HG03159 (cell line): ENCODE measurements at regions not wholly inside any gene's neighbourhood (a gene's known extent, or its start where the extent isn't known, plus 50 kb on each side); places are given as distances from the start of the nearest gene placed in this dataset.
A peak's percentile ranks its signal among the peaks of the same experiment; 100 is the strongest.
"Not testable (repeated sequence)": the region's sequence is repeated elsewhere in the genome, so short reads cannot be mapped to it uniquely, and the experiment has no call there.

Experiments used
- ATAC-seq: cut with Tn5 transposase; IDR thresholded peaks from one replicate; pipeline ENCODE4 v1.9.1; 2021; ENCODE audit warnings: mild to moderate bottlenecking, moderate library complexity; ENCODE audit not compliant: unreplicated experiment

DNA sequence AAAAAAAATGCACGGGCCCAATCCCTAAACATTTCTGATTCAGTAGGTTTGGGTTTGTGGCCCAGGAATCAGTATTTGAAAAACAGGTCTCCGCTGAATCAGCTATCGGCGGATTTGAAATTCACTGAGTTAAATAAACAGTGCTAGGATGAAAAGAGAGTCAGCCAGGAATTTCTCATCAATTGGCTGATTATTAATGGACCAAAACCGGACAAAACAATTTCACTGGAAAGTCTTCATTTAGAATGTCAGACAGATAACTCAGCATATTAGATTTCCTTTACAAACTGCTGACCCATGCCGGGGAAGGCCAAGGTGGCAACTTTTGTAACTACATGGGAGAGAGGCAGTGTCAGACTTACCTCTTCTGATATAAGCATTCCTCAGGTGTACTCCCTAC lies 99.4 kb upstream of the LSM6 start:
- ATAC-seq = no peak

DNA sequence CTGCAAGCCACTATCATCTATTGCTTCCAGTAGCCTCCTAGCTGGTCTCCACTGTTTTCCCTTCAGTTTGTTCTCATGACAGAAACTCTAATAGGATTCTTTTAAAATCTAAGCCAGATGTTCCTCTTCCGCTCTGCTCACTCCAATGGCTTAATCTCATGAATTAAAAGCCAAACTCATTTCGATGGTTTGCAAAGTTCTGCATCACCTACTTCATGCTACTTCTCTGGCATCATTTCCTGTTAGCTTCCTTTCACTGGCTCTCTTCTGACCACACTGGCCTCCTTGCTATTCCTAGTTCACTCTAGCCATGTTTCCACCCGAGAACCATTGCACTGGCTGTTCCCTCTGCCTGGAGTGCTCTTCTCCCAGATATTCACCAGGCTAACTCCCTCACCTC lies 102.0 kb upstream of the LSM6 start:
- ATAC-seq = no peak

DNA sequence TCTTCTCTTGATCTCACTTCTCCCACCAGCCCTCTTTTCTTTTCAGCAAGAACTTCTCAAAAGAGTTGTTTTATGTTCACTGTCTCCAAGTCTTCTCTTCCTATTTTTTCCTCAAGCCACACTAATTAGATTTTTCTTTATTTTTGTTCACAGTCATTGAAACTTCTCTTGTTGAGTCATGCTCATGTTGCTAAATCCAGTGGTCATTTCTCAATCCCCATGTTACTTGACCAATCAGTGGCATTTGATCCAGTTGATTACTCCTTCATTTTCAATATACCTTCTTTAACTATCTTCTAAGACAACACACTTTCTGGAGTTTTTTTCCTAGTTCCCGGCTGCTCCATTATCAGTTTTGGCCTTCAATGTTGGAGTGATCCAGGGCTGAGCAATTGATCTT lies 103.1 kb upstream of the LSM6 start:
- ATAC-seq = no peak

DNA sequence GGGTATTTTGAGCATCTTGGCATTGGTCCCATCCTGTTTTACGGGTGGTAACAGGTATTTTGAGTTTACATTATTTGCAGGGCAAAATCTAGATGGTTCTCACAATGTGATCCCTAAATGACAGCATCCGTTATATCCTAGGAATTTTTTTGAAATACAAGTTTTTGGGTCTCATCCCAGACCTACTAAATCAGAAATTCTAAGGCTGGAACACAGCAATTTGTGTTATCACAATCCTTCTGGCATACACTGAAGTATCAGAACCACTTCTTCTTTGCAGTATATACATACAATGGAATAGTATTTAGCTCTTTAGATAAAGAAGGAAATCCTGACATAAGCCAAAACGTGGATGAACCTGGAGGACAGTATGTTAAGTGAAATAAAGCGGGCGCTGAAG lies 104.1 kb upstream of the LSM6 start:
- ATAC-seq = no peak

DNA sequence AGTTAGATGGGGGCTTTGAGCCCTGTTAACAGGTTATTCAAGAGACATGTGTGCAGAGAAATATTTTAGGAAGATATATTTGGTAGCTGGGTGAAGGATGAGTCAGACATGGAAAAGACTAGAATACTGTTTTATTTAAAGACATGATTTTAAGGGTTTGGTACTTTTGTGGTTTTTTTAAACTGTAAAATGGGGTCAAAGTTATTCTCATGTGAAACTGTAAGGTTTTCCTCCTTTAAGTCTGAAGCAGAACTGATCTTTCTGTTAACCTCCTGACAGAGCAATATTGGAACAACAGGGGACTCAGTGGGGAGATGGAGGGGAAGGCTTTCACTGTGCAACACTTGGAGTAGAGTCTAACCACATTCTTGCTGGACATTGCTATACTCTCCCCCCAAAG lies 112.4 kb upstream of the LSM6 start:
- ATAC-seq = no peak

DNA sequence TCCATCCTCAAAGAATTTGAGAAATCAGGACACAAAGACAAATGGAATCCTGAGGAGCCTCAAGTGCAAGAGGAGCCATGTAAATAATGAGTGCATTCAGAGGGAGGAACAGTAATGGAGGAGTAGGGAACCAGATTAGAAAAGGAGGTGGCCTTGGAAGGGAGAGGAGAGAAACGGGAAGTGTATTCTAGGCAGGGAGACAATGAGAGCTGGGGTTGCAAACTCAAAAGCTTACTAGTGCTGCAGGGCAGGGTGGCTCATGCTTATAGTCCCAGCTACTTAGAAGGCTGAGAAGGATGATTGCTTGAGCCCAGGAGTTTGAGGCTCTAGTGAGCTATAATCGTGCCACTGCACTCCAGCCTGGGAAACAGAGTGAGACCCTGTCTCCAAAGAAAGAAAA lies 113.2 kb upstream of the LSM6 start:
- ATAC-seq = no peak

DNA sequence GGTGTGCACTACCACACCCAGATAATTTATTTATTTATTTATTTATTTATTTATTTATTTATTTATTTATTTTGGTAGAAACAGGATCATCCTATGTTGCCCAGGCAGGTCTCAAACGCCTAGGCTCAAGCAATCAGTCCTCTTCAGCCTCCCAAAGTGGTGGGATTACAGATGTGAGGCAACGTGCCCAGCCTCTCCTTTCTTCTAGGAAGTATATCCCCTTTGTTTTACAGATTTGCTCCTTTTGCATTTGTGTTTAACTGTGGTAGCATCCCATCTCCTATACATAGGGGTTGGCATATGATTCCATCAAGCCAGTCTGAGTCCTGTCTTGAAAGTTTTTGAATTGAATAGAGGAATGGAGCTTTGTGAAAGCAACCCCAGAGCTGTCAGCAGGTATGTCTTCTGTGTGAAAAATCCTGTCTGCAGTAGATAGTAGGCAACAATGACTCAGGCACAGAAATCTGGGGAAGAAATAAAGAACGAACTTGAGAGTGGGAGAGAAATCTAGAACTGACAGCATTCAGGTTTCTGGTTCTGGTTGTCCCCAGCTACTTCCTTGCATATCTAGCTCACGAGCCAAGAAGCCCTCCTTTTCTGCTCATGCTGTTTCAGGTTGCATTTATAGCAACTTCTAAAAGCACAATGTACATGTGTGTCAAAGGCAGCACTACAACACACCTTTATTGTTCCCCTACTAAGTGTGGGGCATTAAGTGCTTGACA lies 113.7 kb upstream of the LSM6 start:
- ATAC-seq = no peak

DNA sequence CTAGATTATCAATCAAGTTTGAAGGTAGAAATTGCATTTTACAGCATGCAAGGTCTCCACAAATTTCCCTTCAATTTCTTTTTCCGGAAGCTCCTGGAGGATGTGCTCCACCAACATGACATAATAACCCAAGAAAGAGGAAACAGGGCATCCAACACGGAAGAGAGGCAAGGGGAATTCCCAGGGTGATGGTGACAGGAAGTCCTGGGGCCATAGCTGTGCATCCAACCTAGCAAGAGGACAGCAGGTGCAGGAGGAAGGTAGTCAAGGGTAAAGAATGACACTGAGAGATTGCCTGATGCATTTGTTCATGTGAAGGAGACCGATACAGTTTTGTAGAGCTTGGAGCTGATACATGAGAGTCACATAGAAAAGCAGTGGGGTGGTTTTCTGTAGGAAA lies 115.7 kb upstream of the LSM6 start:
- peak; percentile 84 for ATAC-seq

DNA sequence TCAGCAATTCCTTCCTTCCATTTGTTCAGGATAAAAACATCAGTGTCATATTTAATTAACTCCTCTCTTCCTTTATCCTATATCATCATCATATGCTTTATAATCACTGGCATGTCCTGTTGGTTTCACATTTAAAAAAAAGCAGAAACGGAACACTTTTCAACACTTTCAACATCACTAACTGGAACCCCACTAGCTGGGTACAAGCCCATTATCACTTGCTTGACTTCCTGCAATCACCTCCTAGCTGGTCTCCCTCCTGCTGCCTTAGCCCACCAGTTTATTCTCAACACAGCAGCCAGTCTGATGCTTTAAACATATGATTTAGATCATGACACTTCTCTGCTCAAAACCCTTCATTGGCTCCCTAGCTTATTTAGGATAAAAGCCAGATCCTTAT lies 116.4 kb upstream of the LSM6 start:
- ATAC-seq = peak; percentile 41

DNA sequence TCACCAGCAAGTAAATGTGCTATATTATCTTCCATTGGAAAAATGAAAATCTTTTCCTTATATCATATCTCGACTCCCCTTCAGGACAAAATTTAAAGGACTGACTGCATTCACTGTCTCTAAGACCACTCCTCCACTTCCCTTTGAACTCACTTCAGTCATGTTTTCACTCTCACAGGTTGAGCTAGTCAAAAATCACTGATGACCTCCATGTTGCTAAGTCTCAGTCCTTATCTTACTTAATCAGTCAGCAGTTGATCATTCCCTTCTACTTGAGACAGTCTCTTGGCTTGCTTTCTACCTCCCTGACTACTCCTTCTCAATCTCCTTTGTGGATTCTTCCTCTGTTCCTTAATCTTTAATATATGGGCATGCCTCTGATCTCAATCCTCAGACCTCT lies 117.0 kb upstream of the LSM6 start:
- no peak for ATAC-seq

DNA sequence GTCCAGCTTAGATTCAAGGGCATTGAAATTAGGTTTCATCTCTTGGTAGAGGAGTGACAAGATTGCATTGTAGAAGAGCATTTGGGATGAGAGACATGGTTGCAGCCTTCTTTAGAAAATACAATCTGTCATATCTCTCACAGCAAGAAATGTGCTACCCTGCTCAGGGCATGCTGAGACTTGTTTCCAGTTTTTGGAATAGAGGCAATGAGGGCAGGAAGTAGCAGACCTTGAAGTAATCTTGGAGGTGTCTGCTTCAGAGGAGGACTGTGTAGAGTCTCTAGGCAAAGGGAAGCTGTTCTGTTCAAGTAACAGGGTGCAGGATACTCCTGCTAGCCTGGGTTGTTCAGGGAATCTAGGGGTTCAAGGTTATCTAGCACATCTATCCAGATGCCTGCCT lies 116.1 kb upstream of the ZNF827 start:
- no peak for ATAC-seq

DNA sequence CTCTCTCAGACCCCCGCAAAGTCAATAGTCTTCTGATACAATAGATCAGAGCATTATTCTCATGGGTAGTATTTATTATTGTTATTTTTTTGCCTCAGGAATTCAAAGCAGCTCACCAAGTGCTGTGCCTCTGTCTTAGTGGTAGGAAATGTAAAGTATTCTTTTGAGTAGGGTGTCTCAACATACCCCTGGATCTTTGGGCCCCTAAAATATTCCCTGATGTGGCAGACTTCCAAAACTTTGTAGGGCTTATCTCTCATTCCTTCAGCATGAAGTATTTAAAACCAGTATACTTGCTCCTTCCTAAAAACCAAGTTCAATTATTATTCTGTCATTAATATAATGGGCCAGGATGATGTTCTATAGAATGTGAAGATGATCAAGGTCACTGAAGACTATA lies 115.3 kb upstream of the ZNF827 start:
- ATAC-seq = no peak

DNA sequence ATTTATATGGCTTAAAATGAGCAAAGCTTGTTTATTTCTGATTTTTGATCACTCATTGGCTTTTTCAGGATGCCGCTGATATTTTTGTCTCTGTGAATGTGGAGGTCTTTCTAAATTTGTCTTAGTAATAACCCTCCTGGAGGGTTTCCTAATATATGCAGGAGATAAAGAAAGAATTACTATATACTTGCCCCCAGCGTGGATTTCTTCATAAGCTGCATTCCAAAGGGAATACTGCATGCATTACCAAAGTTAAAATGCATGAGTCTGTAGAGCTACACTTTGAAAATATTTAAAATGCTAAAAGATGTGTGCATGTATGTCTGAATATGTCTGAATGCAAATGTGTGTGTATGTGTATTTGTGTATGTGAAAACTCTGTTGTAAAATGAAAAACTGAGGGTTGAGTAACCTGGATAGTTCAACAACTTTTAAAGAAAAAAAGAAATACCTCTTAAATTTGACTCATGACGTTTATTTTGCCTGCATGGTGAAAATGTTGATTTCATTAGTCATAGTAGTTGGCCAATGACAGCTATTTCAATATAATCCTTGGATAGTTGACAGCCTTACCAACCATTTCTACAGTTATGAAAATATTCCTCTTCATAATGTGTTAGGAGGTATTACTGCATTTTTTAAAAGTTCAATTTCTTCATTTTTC lies 113.2 kb upstream of the ZNF827 start:
- ATAC-seq = no peak

DNA sequence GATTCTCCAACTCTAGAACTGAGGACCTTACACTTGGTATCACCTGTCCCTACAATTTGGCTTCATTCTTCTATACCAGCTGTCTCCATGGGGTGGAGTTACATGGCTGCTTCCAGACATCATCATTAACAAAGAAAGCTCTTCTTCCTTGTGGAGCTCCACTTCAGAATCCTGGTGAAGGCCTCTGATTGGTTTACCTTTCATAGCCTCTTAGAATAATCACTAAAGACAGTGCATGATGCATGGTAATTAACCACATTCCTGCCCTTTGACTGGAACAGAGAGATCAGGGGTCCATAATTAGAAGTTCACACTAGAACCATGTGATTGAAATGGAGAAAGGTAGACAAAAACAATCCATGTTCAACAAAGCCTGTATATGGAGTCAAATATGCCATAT lies 112.6 kb upstream of the ZNF827 start:
- no peak for ATAC-seq

DNA sequence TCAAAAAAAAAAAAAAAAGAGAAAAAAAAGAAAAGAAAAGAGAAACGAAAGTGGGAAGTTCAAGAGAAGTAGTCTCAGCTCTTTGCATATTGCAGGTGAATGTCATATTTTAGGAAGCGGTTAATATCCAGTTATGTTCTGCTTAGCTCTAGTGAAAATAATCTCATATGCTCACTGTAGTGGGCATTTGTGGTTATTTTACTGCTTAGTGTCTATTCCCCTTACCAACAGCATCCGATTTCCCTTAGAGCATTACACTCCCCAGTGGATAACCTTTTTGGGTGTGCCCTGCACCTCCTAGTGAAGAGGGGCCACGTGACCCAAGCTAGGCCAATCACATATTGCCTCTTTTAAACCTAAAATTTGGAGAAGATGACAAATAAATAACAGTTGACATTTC lies 111.2 kb upstream of the ZNF827 start:
- ATAC-seq = peak; percentile 93

DNA sequence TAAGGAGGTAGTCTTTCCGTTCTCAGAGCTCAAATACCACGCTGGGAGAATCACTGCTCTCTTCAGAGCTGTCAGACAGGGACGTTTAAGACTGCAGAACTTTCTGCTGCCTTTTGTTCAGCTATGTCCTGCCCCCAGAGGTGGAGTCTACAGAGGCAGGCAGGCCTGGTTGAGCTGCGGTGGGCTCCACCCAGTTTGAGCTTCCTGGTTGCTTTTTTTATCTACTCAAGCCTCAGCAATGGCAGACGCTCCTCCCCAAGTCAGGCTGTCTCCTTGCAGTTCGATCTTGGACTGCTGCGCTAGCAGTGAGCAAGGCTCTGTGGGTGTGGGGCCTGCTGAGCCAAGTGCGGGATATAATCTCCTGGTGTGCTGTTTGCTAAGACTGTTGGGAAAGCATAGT lies 109.1 kb upstream of the ZNF827 start:
- ATAC-seq = not testable (repeated sequence)

DNA sequence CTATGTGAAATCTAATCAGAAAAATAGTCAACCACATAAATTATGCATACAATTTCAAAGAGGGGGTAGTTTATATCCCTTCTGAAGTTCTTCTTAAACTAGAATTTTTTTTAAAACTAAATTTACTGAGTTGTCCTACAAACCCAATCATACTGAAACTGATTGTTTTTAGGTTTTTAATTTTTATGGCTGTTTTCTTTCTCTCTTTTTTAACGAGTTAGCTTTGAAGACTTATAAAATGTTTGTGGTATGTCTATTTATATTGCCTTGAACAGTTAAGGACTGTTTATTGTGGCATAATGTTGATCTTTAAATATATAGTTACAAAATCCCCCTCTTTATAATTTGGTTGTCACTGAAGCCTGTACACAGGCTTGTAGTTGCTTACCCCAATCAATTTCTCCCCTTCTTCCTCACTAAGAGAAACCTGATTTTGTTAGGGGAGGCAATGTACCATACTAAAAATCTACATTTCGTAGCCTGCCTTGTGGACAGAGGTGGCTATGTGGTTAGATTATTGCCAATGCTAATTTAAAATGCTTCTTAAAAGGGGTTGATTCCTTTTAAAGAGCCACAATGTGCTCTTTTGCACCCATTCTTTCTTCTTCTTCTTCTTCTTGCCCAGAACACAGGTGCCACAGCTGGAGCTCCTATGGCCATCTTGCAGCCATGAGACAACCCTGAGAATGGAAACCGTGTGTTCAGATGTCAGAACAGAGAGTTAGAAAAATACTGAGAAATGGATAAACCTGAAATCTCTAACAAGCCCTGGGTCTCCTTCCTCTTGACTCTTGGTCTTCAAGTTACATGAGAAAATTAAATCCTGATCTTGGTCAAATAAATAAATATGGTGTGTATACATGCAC lies 102.7 kb upstream of the ZNF827 start:
- no peak for ATAC-seq

DNA sequence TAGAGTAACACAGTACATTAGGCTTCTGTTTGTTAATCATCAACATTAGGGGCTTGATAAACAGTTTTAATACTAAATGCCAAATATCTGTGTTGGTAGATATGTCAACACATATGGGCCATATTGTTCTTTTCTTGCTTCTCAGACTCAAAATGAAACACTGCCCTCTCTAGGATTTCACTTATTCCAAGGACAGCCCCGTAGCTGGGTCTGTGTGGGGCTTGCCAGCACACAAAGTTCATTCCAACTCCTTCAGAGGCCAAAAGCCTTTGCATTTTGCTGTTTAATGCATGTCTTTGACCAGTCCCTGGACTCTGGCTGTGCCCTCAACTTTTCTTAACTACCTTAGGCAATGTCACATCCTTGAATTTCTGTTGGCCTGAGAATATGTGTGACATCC lies 102.0 kb upstream of the ZNF827 start:
- ATAC-seq = no peak

DNA sequence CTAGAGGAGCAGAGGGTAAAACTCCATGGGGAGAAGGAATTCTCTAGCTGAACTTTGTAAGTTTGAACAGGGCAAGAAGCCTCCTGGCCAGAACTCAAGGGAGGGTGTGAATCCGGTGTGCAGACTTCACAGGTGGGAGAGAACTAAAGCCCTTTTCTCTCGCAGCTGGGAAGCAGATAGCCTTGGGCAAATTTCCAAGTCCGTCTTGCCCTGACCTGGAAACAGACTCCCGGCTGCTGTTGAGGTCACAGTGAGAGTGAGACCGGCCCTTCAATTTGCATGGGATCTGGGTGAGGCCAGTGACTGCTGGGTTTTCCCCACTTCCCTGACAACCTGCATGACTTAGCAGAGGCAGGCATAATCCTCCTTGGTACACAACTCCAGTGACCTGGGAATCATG lies 94.5 kb upstream of the ZNF827 start:
- no peak for ATAC-seq

DNA sequence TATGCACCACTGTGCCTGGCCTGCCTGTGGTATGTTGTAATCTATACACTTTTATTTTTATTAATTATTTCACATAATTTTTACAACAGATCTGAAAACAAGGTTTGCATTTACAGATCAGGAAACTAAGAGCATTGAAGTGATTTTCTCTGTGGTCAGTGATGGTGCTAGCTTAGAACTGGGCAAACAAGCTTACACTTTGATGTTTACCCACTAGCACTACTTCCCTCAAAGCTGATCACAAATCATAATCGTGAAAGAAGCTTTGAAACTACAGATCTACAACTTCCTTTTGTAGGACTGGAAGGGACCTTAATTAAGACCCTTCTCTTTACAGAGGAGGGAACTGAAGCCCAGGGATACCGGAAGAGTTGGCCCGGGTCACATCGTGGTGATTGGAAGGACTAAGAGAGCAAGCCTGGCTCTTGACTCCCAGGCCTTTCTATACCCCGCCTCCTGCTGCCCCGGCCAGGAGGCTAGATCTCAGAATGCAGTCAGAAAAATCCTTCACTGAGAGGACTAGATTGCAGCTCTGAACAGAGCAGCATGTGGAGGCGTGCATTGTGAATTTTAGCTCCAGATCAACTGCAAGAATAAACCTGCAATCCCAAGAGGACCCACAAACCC lies 93.7 kb upstream of the ZNF827 start:
- no peak for ATAC-seq

DNA sequence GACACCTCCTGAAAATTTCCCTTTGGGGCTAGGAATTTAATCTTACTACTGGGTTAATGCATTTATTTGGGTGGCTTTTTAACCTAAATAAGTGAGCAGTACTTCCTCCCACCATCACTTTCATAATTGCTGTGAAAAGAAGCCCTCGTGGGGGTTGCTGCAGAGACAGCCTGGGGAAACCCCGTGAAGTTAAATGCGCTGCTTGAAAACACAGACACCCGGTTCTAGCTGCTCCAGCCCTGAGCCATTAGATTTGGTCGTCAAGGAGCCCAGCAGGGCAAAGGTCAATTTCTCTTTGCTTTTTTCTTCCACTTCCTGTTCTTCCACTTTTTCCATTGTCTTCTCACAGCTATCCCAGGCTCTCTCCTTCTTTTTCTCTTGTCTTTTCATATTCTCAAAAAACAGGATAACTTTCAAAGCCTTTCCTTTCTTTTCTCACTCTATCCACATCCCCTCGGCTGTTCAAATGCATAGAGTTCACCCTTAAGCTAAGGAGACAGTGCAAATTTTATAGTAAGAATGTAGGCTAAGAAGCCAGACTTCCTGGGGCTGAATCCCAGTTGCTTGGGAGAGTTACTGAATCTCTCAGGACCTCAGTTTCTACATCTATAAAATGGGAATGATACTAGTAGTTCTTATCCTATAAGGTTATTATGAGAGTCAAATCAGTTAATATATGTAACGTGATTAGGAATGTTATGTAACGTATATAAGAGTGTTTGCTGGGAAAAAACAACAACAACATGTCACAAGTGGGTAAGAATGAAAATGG lies 91.5 kb upstream of the ZNF827 start:
- ATAC-seq = peak; percentile 88
